HCEC 1CT (cell line): ENCODE measurements at regions not wholly inside any gene's neighbourhood (a gene's known extent, or its start where the extent isn't known, plus 50 kb on each side); places are given as distances from the start of the nearest gene placed in this dataset.

Experiments used
- DNase-seq: peaks from one replicate; pipeline ENCODE4 v3.0.0-alpha.2; 2017

- no peak for DNase-seq
Observed at GRCh38 chr2:47264686-47265085, 88.4 kb upstream of the CALM2 start.

- DNase-seq: no peak
Observed at GRCh38 chr2:47264143-47264542, 87.8 kb upstream of the CALM2 start.

GRCh38 chr2:47262657-47263056 lies 86.3 kb upstream of the CALM2 start:
- no peak for DNase-seq

- no peak for DNase-seq
Observed at GRCh38 chr2:47260971-47261370, 84.7 kb upstream of the CALM2 start.

- no peak for DNase-seq
Observed at GRCh38 chr2:47259829-47260228, 83.5 kb upstream of the CALM2 start.

GRCh38 chr2:47257946-47258348 lies 81.6 kb upstream of the CALM2 start:
- DNase-seq: no peak

GRCh38 chr2:47256416-47257087 lies 80.2 kb upstream of the CALM2 start:
- no peak for DNase-seq

GRCh38 chr2:47255794-47256193 lies 79.5 kb upstream of the CALM2 start:
- no peak for DNase-seq

GRCh38 chr2:47254464-47254863 lies 78.2 kb upstream of the CALM2 start:
- DNase-seq: no peak

GRCh38 chr2:47253447-47253846 lies 77.1 kb upstream of the CALM2 start:
- DNase-seq: no peak

GRCh38 chr2:47251404-47251675 lies 75.0 kb upstream of the CALM2 start:
- DNase-seq: no peak

GRCh38 chr2:47250586-47251403 lies 74.5 kb upstream of the CALM2 start:
- DNase-seq: no peak

- DNase-seq: no peak
Observed at GRCh38 chr2:47249931-47250330, 73.6 kb upstream of the CALM2 start.

- peak; percentile 31 for DNase-seq
Observed at GRCh38 chr2:47249157-47249900, 73.0 kb upstream of the CALM2 start.

- DNase-seq: no peak
Observed at GRCh38 chr2:47243596-47244323, 67.4 kb upstream of the CALM2 start.

- DNase-seq: no peak
Observed at GRCh38 chr2:47241715-47242114, 65.4 kb upstream of the CALM2 start.

- no peak for DNase-seq
Observed at GRCh38 chr2:47239119-47239969, 63.0 kb upstream of the CALM2 start.

GRCh38 chr2:47238638-47239037 lies 62.3 kb upstream of the CALM2 start:
- DNase-seq: no peak

GRCh38 chr2:47237375-47238334 lies 61.3 kb upstream of the CALM2 start:
- DNase-seq: no peak

GRCh38 chr2:47236503-47237215 lies 60.3 kb upstream of the CALM2 start:
- DNase-seq: no peak
